Gastrocnemius medialis (tissue), 4 donors: ENCODE measurements at regions not wholly inside any gene's neighbourhood (a gene's known extent, or its start where the extent isn't known, plus 50 kb on each side); places are given as distances from the start of the nearest gene placed in this dataset.

Experiments used
- ATAC-seq, 2 donors: fragments of 150-250 bp; one replicate each; pipeline ENCODE4 v1.9.1; 2016
- DNase-seq, 2 donors: peaks; one replicate each; pipeline ENCODE4 v3.0.0-alpha.2; 2019
- H3K27ac ChIP-seq, 4 donors: fragments of 200-600 bp; sonication (generic); 1 replicate in 1 of 4; 2 replicates in 3 of 4; pipeline ENCODE4 v1.5.1; 2016 to 2018; ENCODE audit warnings: mild to moderate bottlenecking in 2 of 4, moderate library complexity in 1 of 4
- H3K27me3 ChIP-seq, 3 donors: fragments of 200-600 bp; sonication (generic) in 2 of 3; 1 replicate in 1 of 3; 2 replicates in 2 of 3; pipeline versions ENCODE4 v1.5.1 to v1.6.0; 2016 to 2019; ENCODE audit warnings: mild to moderate bottlenecking in 1 of 3, moderate library complexity in 1 of 3
- H3K36me3 ChIP-seq, 2 donors: fragments of 200-600 bp; sonication (generic) in 1 of 2; one replicate each; pipeline ENCODE4 v1.5.1; 2017 to 2018
- H3K4me1 ChIP-seq, 2 donors: fragments of 200-600 bp; sonication (generic) in 1 of 2; one replicate each; pipeline ENCODE4 v1.5.1; 2016 to 2017; ENCODE audit warnings: mild to moderate bottlenecking in 2 of 2
- H3K4me3 ChIP-seq, 4 donors: fragments of 200-600 bp; sonication (generic) in 3 of 4; 1 replicate in 1 of 4; 2 replicates in 3 of 4; pipeline ENCODE4 v1.5.1; 2016 to 2019; ENCODE audit warnings: mild to moderate bottlenecking in 2 of 4
- H3K9me3 ChIP-seq, 3 donors: fragments of 200-600 bp; sonication (generic) in 2 of 3; 1 replicate in 1 of 3; 2 replicates in 2 of 3; pipeline ENCODE4 v1.5.1; 2016 to 2019
- CTCF ChIP-seq, 5 experiments: fragments of 450-650 bp in 3 of 5; fragments of 200-600 bp in 2 of 5; sonication (generic) in 2 of 5; IDR thresholded peaks in 4 of 5; conservative IDR thresholded peaks in 1 of 5; 1 replicate in 4 of 5; 2 replicates in 1 of 5; pipeline ENCODE4 v1.5.1; 2016 to 2019; ENCODE audit warnings: antibody characterized with exemption in 5 of 5, mild to moderate bottlenecking in 3 of 5, moderate library complexity in 3 of 5
- POLR2A ChIP-seq, 2 donors: fragments of 450-650 bp; IDR thresholded peaks; one replicate each; pipeline ENCODE4 v1.6.1; 2017; ENCODE audit warnings: antibody characterized with exemption in 2 of 2, mild to moderate bottlenecking in 2 of 2, moderate library complexity in 2 of 2
- in situ Hi-C, 4 donors: fragments of 200-750 bp; cut with MboI; loops; one replicate each; pipeline versions ENCODE4 v1.15.0 to v1.8.0; 2017; ENCODE audit warnings: low sequenced_read_pairs in 4 of 4
- intact Hi-C: fragments of 100-400 bp; cut with DNase I; formaldehyde crosslinking; loops from one replicate; pipeline ENCODE4 v1.15.1; 2023; ENCODE audit warnings: low total_unique reads

- H3K27ac ChIP-seq, result no peak overlapping the region
- no peak overlapping the region for H3K4me3 ChIP-seq
- peaks cover 3 to 4% of the 10 kb centered on the region in 2 donors for H3K4me1 ChIP-seq
- H3K27me3 ChIP-seq, result no peaks in the 10 kb centered on the region
- DNase-seq, result no peak
- in situ Hi-C loops (loop anchor here in 3 of 4 donors (10.0 to 25.0 kb wide), 3 partner anchors 170 to 448 kb away; no protein-coding TSS in a partner anchor), intact Hi-C loops (no loop called here)
- no peaks in the 10 kb centered on the region for H3K36me3 ChIP-seq
- ATAC-seq, result no peak
- no peaks in the 10 kb centered on the region for H3K9me3 ChIP-seq
- TF ChIP-seq CTCF (IDR thresholded peaks at IDR 0.05 in 4 of 5, conservative IDR thresholded peaks at IDR 0.05 in 1 of 5), result no peak
- TF ChIP-seq POLR2A (IDR thresholded peaks at IDR 0.05), result no peak
Measured at GRCh38 chr13:40064154-40065097, 409.0 kb downstream of the COG6 start.

- intact Hi-C loops, result loop anchor here (1.0 to 10.0 kb wide), 5 partner anchors 121 to 612 kb away; no protein-coding TSS in a partner anchor
- H3K4me1 ChIP-seq, result peaks cover 7 to 9% of the 10 kb centered on the region in 2 donors
- TF ChIP-seq CTCF (IDR thresholded peaks at IDR 0.05 in 4 of 5, conservative IDR thresholded peaks at IDR 0.05 in 1 of 5) (peak; percentile 82 to 92 (median 89)), POLR2A (IDR thresholded peaks at IDR 0.05) (no peak)
- in situ Hi-C loops, result loop anchor here (5.0 to 25.0 kb wide), 5 partner anchors 155 to 613 kb away; no protein-coding TSS in a partner anchor
- no peaks in the 10 kb centered on the region for H3K36me3 ChIP-seq
- ATAC-seq (peak; percentile 94 to 98), DNase-seq (peak; percentile 64 to 79)
- peak overlapping the region; percentile 19 to 34 (median 26) for H3K4me3 ChIP-seq
- H3K27ac ChIP-seq, result peak overlapping the region; percentile 4 to 57 (median 44)
- no peaks in the 10 kb centered on the region for H3K27me3 ChIP-seq
- H3K9me3 ChIP-seq, result no peaks in the 10 kb centered on the region
Measured at GRCh38 chr13:40069173-40070044, 413.9 kb downstream of the COG6 start.

GRCh38 chr13:40070357-40070756, 414.9 kb downstream of the COG6 start:
- peak overlapping the region in 1 of 4 donors; percentile 57 for H3K27ac ChIP-seq
- intact Hi-C loops (loop anchor here (2.0 to 10.0 kb wide), 3 partner anchors 120 to 464 kb away; no protein-coding TSS in a partner anchor), in situ Hi-C loops (loop anchor here (5.0 to 25.0 kb wide), 4 partner anchors 154 to 612 kb away; no protein-coding TSS in a partner anchor)
- H3K4me3 ChIP-seq, result no peak overlapping the region
- ATAC-seq, result no peak
- H3K36me3 ChIP-seq, result no peaks in the 10 kb centered on the region
- H3K9me3 ChIP-seq, result no peaks in the 10 kb centered on the region
- no peaks in the 10 kb centered on the region for H3K27me3 ChIP-seq
- DNase-seq, result no peak
- TF ChIP-seq CTCF (IDR thresholded peaks at IDR 0.05 in 4 of 5, conservative IDR thresholded peaks at IDR 0.05 in 1 of 5) (no peak), POLR2A (IDR thresholded peaks at IDR 0.05) (no peak)
- H3K4me1 ChIP-seq, result peaks cover 7 to 9% of the 10 kb centered on the region in 2 donors

GRCh38 chr13:40072663-40073120, 417.2 kb downstream of the COG6 start:
- H3K27ac ChIP-seq, result no peak overlapping the region
- no peaks in the 10 kb centered on the region for H3K9me3 ChIP-seq
- ATAC-seq (no peak), DNase-seq (no peak)
- no peaks in the 10 kb centered on the region for H3K36me3 ChIP-seq
- TF ChIP-seq CTCF (IDR thresholded peaks at IDR 0.05 in 4 of 5, conservative IDR thresholded peaks at IDR 0.05 in 1 of 5) (no peak), POLR2A (IDR thresholded peaks at IDR 0.05) (no peak)
- in situ Hi-C loops, result loop anchor here (5.0 to 25.0 kb wide), 4 partner anchors 152 to 610 kb away; no protein-coding TSS in a partner anchor
- intact Hi-C loops, result loop anchor here (10.0 kb wide), 1 partner anchor 462 kb away; no protein-coding TSS in a partner anchor
- peaks cover 7 to 9% of the 10 kb centered on the region in 2 donors for H3K4me1 ChIP-seq
- H3K27me3 ChIP-seq, result no peaks in the 10 kb centered on the region
- no peak overlapping the region for H3K4me3 ChIP-seq
